HG02571 (cell line): ENCODE measurements at regions not wholly inside any gene's neighbourhood (a gene's known extent, or its start where the extent isn't known, plus 50 kb on each side); places are given as distances from the start of the nearest gene placed in this dataset.
"Not testable (repeated sequence)": the region's sequence is repeated elsewhere in the genome, so short reads cannot be mapped to it uniquely, and the experiment has no call there.

ENCODE experiments used
- ATAC-seq: cut with Tn5 transposase; IDR thresholded peaks from one replicate; pipeline ENCODE4 v1.9.1; 2021; ENCODE audit warnings: mild to moderate bottlenecking, moderate library complexity; ENCODE audit not compliant: unreplicated experiment

DNA sequence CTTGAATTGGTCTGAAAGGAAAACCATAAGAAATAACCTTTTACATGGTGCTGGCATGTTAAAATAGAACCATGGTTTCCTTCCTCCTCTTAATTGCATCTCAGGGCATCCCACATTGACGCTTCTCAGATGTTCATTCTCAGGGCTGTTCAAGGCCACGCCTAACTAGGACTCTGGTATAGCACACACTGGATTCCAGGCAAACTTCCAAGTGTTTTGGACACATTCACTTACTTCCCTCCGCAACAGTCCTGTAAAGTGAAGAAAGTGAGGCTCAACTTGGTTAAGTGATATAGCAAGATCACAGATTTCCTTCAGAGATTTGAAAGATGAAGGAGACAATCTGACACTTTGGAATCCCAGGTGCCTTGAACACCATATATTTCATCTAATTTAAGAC lies 244.8 kb downstream of the DUSP10 start:
- no peak for ATAC-seq

DNA sequence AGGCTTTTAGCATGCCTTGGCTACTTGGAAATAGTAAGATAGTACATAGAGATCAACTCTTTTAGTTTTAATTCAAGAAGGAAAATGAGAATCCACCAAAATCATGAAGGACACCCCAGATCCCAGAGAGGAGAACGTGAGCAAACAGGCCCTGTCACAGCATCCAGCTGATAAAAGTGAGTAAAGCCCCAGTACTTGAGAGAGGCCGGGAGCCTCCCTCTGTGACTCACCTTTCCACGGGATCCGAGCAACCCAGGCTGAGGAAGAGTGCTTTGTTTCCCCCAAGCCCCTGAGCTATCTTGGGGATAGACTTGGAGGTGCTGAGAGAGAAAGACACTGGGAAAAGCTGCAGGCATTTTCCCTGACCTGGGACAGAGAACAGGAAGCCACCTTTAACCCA lies 238.6 kb downstream of the DUSP10 start:
- no peak for ATAC-seq

DNA sequence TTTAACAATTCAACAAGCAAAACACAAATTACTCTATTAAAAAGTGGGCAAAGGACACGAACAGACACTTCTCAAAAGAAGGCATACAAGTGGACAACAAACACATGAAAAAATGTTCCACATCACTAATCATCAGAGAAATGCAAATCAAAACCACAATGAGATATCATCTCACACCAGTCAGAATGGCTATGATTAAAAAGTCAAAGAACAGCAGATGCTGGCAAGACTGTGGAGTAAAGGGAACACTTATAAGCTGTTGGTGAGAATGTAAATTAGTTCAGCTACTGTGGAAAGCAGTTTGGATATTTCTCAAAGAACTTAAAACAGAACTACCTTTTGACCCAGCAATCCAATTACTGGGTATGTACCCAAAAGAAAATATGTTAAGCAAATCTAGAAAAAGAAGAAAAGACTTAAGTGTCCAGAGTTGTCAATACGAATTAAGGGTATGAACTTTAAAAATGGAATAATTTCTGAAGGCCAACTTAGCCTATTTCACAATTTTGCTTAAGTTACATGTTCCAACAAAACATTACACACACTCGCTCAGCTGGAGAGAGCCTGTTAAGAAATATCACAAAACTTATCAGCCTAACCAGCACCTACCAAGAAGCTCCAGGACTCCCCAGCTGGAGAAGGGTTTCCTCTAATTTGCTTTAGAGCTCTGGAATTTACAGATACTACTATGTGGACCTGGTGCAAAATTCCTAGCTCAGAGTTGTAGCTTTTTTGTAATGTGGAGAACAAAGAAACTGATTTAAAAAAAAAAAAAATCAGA lies 232.1 kb downstream of the DUSP10 start:
- no peak for ATAC-seq

DNA sequence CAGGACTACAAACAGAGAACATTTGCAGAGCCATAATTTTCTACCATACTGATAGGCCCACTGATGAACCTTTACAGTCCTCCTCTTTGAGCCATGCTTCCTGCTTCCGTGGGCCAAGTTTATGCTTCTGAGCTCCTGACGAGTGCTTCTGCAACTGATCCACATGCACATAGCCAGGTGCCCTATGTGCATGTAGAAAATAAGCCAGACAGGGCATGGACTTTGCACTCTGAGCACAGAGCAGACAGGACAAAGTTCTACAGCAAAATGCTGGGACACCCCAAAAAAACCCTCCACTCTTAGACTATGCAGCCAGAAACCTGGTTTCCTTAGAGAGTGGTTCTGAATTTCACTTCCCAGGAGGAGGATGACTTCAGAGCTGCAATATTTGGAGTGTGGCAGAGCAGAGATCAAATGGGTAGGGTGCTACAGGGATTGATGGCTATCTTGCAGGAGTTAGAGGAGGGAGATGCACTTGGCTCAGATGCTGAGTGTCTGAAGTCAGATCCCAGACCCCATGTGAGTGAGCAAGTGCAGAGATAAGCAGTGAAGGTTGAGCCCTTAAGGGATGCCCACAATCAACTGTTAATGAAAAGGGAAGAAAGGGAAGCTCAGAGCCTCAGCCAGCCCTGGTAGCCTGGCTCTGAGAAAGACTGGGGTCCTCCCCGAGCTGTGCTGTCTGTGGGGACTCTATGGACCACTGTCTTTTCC lies 230.9 kb downstream of the DUSP10 start:
- ATAC-seq = no peak

DNA sequence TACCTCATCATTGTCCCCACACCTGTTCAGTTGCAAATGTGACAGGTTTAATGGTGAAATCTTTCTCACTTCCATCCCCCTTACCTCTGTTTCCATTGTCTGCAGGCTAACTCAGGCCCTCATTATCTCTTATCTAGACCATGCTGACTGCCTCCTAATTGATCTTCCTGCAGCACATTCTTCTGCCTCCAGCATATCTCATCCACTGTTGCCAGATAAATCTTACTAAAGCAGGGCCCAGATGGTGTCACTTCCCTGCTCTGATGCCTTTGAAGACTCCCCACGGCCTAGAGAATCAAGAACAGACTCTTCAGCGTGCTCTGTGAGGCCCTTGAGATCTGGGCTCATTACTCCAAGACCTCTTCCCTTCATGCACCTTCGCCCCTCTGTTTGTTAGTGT lies 230.1 kb downstream of the DUSP10 start:
- no peak for ATAC-seq

DNA sequence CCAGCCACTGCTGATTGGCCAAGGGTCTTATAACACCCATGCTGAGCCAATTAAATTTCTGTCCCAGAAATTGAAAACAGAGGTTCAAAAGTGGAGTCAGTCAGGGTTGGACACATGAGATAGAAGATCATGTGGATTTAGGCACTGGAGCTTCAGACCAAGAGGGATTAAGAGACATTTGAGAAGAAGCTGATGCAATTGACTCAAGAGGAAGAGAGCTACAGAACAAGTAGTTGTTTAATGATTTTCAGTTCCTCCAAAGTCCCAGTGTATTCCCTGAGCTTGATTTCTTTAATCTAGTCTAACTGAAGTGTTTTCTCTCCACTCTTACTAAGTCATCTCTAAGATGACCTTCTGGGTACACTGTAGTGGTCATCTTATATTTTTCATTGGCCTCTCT lies 227.1 kb downstream of the DUSP10 start:
- ATAC-seq = no peak

DNA sequence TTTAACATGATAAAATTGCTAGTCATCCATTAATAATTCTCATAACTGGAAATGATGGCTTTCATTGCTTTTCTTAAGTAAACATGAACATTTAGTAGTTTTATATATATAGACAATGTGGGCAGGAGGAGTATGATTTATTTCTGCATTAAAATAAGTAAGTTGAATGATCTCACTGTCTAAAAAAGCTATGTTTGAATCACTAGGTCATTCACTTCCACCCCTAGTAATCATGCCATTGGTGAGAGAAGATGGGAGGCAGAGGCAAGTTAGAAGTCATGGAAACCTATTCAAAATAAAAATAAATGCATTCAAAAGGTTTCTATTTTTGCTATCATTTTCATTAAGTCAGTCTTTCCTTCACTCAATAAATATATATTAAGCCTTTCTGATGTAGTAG lies 226.4 kb downstream of the DUSP10 start:
- ATAC-seq = no peak

DNA sequence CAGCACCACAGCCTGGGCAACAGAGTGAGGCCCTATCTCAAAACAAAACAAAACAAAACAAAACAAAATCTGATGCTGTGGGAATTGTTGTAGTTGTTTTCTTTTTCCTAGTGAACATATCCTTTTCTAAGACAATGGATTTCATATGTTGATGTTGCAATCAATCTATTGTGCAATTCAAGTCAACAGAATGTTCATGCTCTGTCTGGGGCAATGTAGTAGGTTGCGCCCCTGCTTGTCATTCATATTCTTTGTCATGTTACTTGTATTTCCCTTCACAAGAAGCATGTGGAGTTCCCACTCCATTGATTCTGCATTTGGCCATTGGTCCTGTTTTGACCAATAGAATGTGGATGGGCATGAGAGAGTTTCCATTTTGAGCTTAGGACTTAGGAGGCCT lies 223.9 kb downstream of the DUSP10 start:
- ATAC-seq = no peak

DNA sequence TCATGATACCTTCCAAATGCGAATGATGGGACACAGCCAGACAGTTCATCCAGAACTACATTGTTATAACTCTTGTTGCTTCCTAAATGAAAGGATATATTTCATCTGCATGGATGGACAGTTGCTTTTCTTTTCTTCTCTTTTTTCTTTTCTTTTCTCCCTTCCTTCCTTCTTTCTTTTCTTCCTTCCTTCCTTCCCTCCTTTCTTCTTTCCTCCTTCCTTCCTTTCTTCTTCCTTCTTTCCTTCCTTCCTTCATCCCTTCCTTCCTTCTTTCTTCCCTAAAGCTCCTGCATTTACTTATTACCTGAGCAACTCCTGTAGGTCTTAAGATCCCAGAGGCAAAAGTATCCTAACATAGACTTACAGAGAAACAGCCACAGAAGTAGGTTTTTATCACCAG lies 221.6 kb downstream of the DUSP10 start:
- no peak for ATAC-seq

DNA sequence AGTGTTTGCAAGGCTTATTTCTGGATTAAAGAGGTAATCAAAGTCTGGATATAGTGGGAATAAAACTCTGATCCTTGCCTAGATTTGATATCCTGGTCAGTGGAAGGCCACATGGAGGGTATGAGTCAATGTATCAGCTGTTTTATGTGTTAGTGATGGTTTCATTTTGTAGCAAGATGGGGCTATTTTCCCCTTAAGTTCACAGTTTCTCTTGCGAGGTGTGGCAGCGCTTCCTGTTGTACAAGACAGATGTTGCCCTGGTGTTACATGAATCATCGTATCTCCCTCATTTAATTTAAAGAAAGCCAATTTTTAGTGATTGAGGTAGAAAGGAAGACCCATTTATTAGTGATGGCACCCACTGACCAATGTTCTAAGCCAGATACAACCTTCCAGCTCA lies 220.2 kb downstream of the DUSP10 start:
- ATAC-seq = no peak

DNA sequence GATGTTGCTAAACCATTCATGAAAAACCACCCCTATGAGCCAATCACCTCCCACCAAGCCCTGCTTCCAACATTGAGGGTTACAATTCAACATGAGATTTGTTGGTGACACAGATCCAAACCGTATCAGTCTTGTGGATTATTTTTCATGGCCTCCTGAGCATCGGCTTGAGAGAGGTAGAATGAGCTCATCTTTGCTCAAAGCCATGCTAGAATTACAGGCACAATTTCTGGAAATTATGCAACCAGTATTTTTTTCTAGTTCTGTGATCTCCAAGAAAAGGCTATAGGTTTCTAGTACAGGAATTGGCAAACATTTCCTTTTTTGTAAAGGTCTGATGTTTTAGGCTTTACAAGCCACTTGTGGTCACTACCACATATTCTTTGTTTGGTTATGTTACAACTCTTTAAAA lies 219.4 kb downstream of the DUSP10 start:
- no peak for ATAC-seq

DNA sequence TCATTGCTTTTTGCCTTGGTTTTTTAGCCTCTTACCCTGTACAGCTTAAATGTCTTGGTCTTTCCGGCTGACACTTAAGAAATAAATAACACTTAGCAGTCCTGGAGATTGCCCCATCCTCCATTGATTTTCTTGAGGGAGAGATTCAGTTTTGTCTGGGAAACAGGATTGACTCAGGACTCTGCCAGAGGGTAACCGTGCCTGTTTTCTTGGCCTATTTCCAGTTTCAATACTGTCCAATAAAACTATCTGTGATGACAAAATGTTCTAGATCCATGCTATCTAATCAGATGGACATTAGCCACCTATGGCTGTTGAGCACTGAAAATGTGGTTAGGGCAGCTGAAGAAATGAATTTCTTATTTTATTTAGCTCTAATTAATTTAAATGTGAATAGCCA lies 216.1 kb downstream of the DUSP10 start:
- no peak for ATAC-seq

DNA sequence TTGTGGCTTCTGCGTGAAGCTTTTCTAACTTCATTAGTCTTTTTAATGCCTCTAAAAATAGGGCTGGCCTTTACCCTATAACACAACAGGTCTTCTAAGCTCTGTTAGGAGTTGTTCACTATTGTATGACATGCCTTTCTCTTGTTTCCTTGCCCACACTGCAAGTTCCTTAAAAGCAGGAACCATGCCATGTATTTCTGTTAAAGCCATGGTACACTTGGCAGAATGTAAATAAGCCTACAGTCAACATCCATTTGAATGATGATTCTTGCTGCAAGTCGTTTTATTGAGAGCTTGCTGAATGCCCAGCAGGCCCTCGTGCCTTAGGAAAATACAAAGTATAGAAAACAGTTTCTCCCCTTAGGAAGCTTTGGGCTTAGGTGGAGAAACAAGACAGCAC lies 214.6 kb downstream of the DUSP10 start:
- ATAC-seq = no peak

DNA sequence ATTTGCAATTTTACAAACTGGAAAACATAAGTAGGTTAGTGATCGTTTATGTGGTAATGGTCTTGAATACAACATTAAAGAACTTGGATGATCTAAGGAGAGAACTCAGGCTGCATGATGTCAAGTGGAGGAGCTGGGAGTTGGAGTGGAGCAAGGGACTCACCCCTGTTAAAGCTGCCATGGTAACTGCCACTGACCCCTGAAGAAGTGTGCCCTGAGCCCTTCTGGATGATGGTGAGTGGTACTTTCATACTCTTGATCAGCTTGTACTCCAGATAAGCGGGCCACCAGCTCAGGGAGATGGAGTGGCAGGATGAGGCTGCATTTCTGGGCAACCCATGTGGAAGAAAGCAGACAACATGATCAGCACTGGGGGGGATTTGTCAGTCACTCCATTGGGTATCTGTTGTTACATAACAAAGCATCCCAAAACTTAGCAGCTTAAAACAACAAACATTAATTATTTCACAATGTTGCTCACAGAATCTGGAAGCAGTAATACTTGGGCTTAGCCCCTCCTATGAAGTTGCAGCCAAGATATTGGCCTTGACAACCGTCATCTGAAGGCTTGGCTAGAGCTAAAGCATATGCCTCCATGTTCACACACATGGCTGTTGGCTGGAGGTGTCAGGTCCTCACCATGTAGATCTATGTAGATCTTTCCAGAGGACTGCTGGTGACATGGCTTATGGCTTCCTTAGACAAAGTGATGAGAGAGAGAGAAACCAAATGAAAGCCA lies 213.8 kb downstream of the DUSP10 start:
- ATAC-seq = no peak

DNA sequence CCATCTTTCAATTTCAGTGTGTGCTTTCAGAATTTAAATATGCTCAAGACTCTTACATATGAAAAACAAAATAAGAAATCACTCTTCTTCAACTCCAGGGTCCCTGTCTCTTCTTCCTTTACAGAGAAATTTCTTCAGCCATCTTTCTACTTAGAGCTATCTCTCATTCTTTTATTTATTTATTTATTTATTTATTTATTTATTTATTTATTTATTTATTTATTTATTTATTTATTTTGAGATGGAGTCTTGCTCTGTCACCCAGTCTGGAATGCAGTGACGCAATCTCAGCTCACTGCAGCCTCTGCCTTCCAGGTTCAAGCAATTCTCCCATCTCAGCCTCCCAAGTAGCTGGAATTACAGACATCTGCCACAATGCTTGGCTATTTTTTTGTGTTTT lies 211.7 kb downstream of the DUSP10 start:
- not testable (repeated sequence) for ATAC-seq

DNA sequence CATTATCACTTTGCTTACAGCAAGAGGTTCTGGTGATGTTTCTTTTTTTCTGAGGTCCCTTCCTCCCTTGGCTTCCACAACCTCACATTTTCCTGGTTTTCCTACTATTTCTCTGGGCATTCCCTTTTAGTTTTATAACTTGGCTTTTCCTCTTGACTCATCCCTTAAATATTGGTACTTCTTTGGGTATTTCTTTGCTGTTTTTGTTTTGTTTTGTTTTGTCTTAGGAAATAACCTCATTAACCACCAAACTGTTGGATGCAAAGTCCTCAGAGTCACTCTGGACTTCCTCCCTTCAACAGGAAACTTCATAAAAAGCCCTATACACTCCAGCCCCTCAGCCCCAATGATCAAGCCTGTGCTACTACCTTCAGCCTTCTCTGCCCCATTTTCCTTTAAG lies 211.1 kb downstream of the DUSP10 start:
- no peak for ATAC-seq

DNA sequence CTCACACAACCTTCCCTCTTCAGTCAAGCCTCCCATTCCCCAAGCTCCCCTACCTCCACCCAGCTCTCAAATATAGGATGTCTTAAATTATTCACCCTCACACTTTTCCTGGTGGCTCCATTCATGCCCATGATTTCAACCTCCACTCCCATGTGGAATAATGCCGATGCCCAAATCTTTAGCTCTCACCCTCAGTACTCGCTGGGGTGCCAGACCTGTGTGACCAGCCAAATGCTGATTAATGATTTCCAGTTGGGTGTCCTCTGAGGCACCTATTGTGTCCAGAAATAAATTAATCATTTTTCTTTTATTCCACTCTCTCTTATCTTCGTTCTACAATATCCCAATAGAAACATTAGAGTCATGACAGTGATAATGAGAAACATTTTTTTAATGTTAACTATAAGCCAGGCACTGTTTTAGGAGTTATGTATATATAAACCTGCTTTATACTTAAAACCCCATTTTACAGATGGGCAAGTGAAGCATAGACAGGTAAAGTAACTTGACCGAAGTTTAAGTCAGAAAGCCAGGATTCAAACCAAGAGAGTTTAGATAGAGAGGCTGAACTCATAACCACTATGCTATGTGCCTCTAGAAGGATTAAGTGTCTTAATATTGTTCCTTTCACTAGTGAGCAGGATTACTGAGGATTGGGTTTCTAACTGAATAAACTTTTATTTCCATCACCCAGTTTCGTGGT lies 209.7 kb downstream of the DUSP10 start:
- no peak for ATAC-seq

DNA sequence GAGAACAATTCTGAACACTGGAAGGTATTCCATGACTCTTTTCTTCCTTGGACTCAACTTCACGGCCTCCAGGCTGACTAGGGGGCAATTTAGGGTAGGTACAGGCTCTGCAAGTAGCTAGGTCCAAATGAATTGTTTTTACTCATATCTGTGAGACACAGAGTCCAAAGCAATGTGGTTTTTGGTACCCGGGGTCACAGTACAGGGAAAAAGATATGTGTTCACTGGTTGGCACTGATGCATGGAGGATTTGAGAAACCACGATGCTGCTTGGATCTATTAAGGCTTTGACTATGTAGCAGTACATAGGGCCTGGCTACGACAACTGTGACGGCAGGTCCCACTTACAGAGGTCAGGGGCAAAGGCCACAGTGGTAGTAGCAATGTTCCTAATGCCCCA lies 200.6 kb downstream of the DUSP10 start:
- ATAC-seq = no peak

DNA sequence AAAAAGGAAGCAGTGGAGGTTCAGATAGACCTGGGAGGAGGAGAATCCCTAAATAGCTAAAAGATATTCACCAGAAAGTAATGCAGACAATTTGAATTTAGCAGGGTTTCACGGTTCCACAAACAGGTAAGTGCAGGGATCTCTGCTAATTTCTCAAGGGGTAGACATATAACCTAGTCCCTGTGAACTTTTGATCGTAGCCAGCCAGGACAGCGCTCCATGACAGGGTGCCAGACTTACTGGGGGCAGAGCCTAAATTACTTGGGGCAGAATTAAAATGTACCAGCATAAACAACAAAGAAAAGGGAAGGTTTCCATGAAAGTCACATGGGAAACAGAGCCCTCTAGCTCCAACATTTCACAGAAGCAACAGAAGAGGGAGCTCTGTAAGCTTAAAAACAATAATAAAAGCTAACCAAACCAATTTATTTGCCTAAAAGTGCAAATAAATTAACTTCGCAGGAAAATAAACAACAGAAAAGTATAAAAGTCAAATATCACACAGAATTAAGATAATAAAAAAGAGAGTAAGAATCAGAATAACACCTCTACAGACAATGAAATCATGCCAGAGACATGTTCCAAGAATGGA lies 198.3 kb downstream of the DUSP10 start:
- no peak for ATAC-seq

DNA sequence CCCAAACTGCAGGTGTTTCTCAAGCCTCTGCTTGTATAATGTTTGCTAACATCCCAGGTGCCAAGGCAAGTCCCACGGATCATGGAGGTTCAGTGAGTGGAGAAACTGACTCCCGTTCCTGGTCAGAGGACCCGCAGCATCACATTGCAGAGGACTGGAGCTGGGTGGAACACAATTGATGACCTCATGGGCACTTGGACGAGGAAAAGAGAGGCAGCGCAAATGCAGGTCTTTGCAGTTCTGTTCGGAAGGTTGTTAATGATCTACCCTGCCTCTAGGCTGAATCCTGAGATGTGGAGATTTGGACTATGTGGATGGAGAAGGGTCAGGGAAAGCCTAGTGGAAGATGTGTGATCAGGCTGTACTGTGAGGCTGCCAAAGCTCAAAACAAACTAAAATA lies 192.9 kb downstream of the DUSP10 start:
- no peak for ATAC-seq

DNA sequence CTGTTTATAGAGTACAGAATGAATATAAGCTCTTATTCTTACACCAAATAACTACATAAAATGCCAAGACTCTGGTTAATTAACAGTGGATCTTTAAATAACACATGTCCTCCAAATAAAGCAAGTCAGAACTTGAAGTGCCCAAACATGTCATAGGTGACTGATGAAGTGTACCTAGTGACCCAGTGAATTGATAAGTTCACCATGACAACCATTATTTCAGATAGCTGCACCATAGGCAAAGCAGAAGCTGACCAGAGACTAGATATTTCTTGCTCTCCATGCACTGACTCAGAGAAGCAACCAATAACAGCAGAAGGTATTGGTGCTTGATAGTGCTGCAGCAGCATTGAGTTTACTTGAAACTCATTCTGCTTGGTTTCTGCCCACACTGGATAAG lies 192.1 kb downstream of the DUSP10 start:
- no peak for ATAC-seq
